T-helper 1 cell (primary cell): ENCODE measurements at regions not wholly inside any gene's neighbourhood (a gene's known extent, or its start where the extent isn't known, plus 50 kb on each side); places are given as distances from the start of the nearest gene placed in this dataset.

Experiments used
- DNase-seq, 5 donors: peaks; one replicate each; pipeline ENCODE4 v3.0.0-alpha.2; 2012 to 2020

- no peak for DNase-seq
Observed at GRCh38 chr18:40088130-40088529, 1866.9 kb upstream of the PIK3C3 start.

DNA sequence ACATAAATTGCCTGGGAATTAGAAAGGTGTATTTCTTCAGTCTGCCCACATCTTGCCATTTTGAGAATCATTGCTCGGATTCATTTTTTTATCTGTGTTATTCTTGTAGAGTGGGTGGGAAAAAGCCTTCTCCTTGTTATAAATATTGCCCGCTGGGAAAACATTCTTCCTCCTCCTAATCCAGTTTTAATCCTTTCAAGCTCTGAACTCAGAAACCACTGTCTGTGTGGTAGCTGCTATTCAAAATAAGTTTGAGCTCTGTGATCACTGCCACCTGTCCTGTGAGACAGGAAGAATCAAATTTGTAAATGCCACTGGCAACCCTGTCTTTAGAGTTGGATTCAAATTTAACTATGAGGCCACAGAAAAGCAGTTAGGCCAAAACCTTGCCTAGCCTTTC lies 1875.2 kb upstream of the PIK3C3 start:
- DNase-seq = no peak

DNA sequence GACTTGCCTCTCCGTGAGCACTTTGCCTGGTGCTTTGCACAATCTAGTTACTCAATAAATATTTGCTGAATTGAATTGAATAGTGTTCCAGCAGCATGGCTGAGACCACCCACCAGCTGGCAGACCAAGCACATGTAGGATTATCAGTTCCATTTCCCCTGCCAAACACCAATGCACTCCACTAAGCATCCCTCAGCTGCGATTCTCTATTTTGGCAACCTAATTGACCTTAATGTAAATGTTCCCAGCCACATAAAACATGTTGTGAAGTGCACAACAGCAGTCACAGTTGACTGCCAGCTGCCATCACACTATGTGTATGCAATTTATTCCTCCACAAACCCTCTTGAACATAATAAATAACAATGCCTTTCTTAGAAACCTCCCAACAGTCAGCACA lies 1879.4 kb upstream of the PIK3C3 start:
- DNase-seq = no peak

DNA sequence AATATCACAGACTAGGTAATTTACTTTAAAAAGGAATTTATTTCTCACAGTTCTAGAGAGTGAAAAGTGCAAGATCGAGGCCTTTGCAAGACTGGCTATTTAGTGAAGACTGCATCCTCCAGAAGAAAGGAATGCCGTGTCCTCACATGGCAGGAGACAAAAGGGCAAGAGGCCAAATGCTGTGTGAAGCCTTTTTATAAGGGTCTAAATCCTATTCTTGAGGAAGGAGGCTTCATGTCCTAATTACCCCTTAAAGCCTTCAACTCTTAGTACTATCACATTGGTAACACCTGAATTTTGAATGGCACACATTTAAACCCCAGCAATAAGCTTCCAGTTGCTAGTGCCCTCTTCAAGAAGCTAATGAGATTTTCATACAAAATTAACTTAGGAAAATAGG lies 1882.3 kb upstream of the PIK3C3 start:
- no peak for DNase-seq

DNA sequence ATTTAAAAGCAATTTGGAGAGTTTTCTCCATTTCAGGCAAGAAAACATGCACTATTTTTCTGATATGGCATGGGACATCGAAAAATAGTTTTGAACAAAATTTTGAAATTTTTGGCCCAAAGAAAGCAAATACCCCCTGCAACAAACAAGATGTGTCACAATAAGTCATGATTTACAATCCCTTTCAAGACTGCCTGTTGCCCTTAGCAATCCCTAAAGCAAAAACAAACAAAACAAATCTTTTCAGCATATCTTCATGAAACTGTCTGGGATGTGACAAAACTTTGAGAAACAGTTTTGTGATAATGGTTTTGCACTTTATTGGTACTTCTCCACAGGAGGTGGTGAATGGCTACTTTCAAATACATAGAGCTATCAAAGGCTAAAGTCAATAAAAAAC lies 1888.7 kb upstream of the PIK3C3 start:
- no peak for DNase-seq

- no peak for DNase-seq
Observed at GRCh38 chr18:40063488-40063887, 1891.5 kb upstream of the PIK3C3 start.

DNA sequence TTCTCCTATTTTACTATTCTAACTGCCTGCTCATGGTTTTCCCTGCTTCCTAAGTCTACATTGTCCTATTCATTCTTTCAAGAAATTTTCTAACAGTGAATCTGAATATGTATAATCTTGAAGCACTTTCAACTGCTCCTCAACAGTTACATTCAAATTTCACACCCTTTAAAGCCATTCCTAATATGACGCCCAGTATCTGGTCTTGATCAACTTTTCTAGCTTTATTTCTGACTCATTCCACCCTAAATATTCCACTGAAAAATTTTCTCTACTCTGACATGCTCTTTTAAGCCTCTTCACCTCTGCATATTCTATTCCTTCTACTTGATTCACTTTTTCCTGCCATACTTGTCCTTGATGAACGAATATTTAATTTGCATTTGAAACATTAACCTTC lies 1893.9 kb upstream of the PIK3C3 start:
- no peak for DNase-seq

- DNase-seq = no peak
Observed at GRCh38 chr18:40060562-40060961, 1894.5 kb upstream of the PIK3C3 start.

GRCh38 chr18:40058811-40059570 lies 1896.0 kb upstream of the PIK3C3 start:
- no peak for DNase-seq

DNA sequence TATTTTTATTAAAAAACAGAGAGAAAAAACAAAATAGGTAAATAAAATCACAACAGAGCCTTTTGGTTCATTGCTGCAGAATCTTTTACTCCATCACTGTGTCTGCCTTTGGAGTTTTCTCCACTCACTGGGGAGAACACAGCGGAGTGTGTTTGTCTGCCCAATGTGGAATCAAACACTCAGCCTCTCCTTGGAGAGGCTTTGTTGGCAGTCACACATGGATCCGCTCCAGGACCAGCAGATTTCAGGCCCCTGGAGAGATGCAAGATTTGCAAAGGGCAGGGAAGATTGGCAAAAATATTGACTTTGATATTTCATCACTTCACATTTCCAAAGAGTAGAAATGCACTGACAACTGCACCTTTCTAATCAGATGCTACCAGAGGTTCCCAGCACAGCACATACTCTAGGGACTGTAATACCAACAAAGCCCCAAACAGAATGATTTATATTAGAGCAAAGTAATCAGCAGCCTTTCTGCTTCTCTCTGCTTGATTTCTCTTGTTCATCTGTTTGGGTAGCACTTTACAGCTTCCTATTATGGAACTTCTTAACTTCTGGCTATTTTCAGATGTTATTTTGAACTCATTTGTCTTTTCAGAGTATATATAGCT lies 1898.8 kb upstream of the PIK3C3 start:
- no peak for DNase-seq

DNA sequence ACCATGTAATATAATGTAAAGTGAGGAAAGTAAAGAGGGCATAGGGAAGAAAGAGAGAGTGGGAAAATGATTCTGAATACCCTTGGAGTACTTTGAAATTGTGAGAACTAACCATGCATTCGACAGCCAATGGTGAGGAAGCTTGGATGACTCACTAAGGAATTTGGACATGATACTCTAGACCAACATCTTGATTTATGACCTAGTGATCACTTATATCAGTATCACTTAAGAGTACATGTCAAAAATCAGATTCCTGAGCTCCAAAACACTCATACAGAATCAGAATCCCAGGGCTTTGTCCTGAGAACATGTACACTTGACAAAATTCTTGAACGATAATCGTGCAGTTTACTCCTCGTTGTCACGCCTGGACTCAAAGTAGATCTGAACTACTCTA lies 1899.8 kb upstream of the PIK3C3 start:
- no peak for DNase-seq

- DNase-seq = no peak
Observed at GRCh38 chr18:40049716-40050115, 1905.3 kb upstream of the PIK3C3 start.

- DNase-seq = no peak
Observed at GRCh38 chr18:40048886-40049650, 1906.0 kb upstream of the PIK3C3 start.

GRCh38 chr18:40048253-40048652 lies 1906.8 kb upstream of the PIK3C3 start:
- no peak for DNase-seq

DNA sequence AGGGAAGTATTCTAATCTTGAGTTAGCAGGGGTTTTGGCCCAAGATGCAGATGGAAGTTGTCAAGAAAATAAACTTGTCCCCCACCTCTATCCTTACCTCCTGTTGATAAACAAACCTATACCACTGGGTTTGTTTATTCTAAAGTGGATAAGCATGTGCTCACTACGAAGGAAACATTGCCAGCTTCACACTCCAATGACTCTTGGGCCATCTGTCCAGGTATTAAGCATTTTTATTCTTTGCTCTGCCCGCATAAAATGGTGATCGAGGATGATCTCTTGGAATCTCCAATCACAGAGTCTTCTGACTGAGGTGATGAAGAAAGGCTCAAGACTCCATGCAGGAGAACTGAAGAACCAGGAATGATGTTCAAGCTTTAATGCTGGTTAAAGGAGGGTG lies 1908.4 kb upstream of the PIK3C3 start:
- no peak for DNase-seq

GRCh38 chr18:40041951-40042350 lies 1913.1 kb upstream of the PIK3C3 start:
- DNase-seq = no peak

- DNase-seq = no peak
Observed at GRCh38 chr18:40040574-40040973, 1914.5 kb upstream of the PIK3C3 start.

DNA sequence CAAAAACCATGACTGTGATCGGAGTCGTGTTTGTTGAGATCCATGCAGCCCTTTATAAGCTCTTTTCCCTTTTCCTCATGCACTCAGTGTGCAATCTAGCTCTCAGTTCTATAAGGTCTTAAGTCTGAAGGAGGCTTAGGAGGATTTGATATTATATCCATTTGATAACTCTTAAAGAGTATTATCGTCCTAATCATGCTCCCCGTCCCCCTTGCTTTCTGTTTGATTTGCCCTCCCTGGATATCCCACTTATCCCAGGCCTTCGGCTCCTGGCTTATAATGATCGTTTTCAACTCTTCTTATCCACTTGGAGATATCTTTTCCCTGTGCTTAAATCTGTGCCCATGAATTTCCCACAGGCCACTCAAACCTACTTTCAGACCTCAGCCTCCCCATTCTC lies 1917.7 kb upstream of the PIK3C3 start:
- DNase-seq = no peak

- no peak for DNase-seq
Observed at GRCh38 chr18:40036861-40037260, 1918.2 kb upstream of the PIK3C3 start.

DNA sequence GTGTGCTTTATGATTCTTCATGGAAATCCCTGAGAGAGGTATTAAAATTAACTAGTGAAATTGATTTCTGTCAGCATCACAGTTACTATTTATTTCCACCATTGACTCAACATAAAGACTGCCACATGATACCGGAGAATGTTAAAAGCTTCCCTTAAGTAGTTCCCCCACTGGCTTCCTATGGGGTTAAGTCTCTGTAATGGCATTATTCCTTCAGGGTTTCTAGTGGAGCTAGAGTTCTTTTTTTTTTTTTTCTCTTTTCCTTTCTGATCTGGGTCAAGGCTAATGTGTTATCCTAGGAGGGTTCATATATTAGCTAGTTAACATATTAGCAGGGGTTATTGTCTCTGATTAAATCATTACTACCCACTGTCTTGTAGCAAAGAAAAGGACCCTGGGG lies 1919.1 kb upstream of the PIK3C3 start:
- DNase-seq = no peak

DNA sequence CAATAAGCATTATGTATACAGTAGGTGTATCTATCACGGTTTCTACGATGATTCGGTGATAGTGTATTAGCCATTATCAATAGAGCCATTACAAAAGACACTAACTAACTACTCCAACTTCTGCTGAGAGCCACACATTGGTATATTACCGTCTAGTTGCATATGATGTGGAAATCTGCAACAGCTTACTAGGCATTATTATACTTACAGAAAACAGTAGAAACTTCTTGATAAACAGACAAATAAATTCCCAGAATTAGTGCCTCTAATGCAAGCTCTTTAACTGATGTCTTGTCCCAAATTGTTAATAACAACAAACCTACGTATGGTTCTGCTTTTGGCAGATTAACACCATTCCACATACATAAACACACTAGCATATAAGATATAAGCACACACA lies 1923.0 kb upstream of the PIK3C3 start:
- no peak for DNase-seq

GRCh38 chr18:40031435-40031834 lies 1923.6 kb upstream of the PIK3C3 start:
- DNase-seq = no peak

DNA sequence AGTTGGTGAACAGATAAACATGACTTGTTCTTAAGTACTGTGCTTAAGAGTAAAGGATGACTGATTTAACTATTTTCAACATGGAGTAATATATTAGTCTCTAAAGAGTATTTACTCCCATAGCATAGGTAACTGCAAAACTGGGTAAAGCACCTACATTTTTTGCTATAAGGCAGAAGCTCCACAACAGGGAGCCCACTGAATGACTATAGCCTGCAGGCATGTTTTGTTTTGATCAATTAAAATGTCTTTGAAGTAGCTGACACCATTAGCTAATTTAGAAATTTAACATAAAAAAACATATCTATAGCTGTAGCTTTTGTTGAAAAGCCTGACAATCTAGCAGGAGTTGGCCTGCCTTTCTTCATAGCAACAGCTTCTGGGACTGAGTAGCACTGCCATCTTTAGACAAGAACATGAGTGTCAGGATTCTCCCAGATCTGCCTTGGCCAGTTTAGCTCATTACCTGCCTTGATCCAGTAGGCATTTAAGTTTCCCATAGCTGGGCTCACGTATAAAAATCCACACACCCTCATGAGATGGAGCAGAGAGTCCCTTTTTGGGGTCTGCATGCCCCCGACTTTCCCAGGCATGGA lies 1935.1 kb upstream of the PIK3C3 start:
- no peak for DNase-seq

DNA sequence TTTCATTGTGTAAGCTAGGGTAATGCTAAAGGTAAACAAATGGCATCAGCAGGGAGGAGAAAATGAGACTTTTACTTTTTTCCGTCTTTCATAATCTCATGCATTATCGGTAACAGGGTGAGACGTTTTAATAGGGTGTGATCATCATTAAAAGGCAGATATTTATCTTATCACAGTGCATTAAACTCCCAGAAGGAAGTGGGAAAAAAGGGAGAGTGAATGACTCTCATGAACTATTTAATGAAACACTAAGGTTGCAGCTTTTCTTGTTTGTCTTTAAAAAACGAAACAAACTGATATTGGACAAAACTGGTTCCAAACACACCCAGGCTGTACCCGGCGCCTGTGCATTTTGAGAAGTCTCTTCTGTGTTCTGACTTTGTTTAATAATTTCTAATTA lies 1936.8 kb upstream of the PIK3C3 start:
- no peak for DNase-seq
